HG02642 (cell line): ENCODE measurements at regions not wholly inside any gene's neighbourhood (a gene's known extent, or its start where the extent isn't known, plus 50 kb on each side); places are given as distances from the start of the nearest gene placed in this dataset.
"Not testable (repeated sequence)": the region's sequence is repeated elsewhere in the genome, so short reads cannot be mapped to it uniquely, and the experiment has no call there.

Source experiments
- ATAC-seq: cut with Tn5 transposase; IDR thresholded peaks from one replicate; pipeline ENCODE4 v1.9.1; 2021; ENCODE audit warnings: mild to moderate bottlenecking; ENCODE audit not compliant: unreplicated experiment, poor library complexity

- ATAC-seq = no peak
These were observed 519.9 kb downstream of the ZBBX start for GRCh38 chr3:166860217-166860616.

- ATAC-seq = no peak
These were observed 535.8 kb downstream of the ZBBX start for GRCh38 chr3:166844329-166844728.

- ATAC-seq = not testable (repeated sequence)
These were observed 537.3 kb downstream of the ZBBX start for GRCh38 chr3:166842784-166843183.

GRCh38 chr3:166837535-166837934 is 542.6 kb downstream of the ZBBX start:
- ATAC-seq = peak; percentile 76

- no peak for ATAC-seq
These were observed 543.3 kb downstream of the ZBBX start for GRCh38 chr3:166836836-166837235.

GRCh38 chr3:166829896-166830295 is 550.2 kb downstream of the ZBBX start:
- no peak for ATAC-seq

GRCh38 chr3:166818464-166818863 is 561.6 kb downstream of the ZBBX start:
- no peak for ATAC-seq

- ATAC-seq = not testable (repeated sequence)
These were observed 562.8 kb downstream of the ZBBX start for GRCh38 chr3:166817269-166817668.

- ATAC-seq = no peak
These were observed 569.2 kb downstream of the ZBBX start for GRCh38 chr3:166810741-166811445.

GRCh38 chr3:166809520-166809919 is 570.6 kb downstream of the ZBBX start:
- ATAC-seq = no peak

- ATAC-seq = no peak
These were observed 591.2 kb downstream of the ZBBX start for GRCh38 chr3:166788936-166789335.

GRCh38 chr3:166785876-166786275 is 594.2 kb downstream of the ZBBX start:
- ATAC-seq = no peak

GRCh38 chr3:166783206-166783605 is 596.9 kb downstream of the ZBBX start:
- no peak for ATAC-seq

- ATAC-seq = no peak
These were observed 615.3 kb downstream of the ZBBX start for GRCh38 chr3:166764698-166765318.

- ATAC-seq = no peak
These were observed 620.2 kb downstream of the ZBBX start for GRCh38 chr3:166759736-166760513.

GRCh38 chr3:166752214-166752613 is 627.9 kb downstream of the ZBBX start:
- no peak for ATAC-seq

- ATAC-seq = no peak
These were observed 636.5 kb downstream of the ZBBX start for GRCh38 chr3:166743481-166744134.

- no peak for ATAC-seq
These were observed 645.4 kb downstream of the ZBBX start for GRCh38 chr3:166734734-166735133.

- ATAC-seq = no peak
These were observed 648.4 kb downstream of the ZBBX start for GRCh38 chr3:166731701-166732100.

GRCh38 chr3:166721466-166721865 is 658.6 kb downstream of the ZBBX start:
- ATAC-seq = no peak

GRCh38 chr3:166714206-166714605 is 665.9 kb downstream of the ZBBX start:
- no peak for ATAC-seq
